ENCODE measurements at regions not wholly inside any gene's neighbourhood (a gene's known extent, or its start where the extent isn't known, plus 50 kb on each side); places are given as distances from the start of the nearest gene placed in this dataset.
"Not testable (repeated sequence)": the region's sequence is repeated elsewhere in the genome, so short reads cannot be mapped to it uniquely, and the experiment has no call there.

DNA sequence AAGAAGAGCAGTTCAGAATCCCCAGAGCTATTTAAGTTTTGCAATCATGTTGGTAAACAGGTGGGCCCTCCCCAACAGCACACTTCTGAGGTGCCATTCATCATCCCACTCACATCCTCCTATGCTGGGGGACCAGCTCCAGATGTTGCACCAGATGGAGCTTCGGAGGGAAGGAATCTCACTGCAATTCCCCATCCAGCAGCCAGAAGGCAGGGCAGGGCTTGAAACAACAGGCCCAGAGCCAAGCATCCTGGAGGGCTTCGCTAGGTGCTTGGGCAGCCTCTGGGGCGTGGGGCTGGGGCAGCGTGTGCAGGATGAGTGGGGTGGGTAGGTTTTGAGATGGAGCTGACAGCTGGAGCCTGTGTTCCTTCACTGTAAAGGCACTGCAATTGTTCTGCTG is 73.6 kb downstream of the ATP6V0E2 start:
- not testable (repeated sequence) for TF ChIP-seq POLR2A (IDR thresholded peaks at IDR 0.05)
- TF ChIP-seq, protein P1, sequence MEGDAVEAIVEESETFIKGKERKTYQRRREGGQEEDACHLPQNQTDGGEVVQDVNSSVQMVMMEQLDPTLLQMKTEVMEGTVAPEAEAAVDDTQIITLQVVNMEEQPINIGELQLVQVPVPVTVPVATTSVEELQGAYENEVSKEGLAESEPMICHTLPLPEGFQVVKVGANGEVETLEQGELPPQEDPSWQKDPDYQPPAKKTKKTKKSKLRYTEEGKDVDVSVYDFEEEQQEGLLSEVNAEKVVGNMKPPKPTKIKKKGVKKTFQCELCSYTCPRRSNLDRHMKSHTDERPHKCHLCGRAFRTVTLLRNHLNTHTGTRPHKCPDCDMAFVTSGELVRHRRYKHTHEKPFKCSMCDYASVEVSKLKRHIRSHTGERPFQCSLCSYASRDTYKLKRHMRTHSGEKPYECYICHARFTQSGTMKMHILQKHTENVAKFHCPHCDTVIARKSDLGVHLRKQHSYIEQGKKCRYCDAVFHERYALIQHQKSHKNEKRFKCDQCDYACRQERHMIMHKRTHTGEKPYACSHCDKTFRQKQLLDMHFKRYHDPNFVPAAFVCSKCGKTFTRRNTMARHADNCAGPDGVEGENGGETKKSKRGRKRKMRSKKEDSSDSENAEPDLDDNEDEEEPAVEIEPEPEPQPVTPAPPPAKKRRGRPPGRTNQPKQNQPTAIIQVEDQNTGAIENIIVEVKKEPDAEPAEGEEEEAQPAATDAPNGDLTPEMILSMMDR (IDR thresholded peaks at IDR 0.05) = not testable (repeated sequence)
